ENCODE measurements at regions not wholly inside any gene's neighbourhood (a gene's known extent, or its start where the extent isn't known, plus 50 kb on each side); places are given as distances from the start of the nearest gene placed in this dataset.

GRCh38 chr1:116461723-116462122 is 88.7 kb downstream of the ATP1A1 start:
- POLR2A ChIA-PET, result no interaction called here
- CTCF ChIA-PET, result interaction anchor here (1.2 to 3.2 kb wide), 2 partner anchors 12 to 23 kb away, joined by 3 to 20 read pairs; no protein-coding TSS in a partner anchor
- no peak for TF ChIP-seq CTCF (IDR thresholded peaks at IDR 0.05; ENCODE audit: control extremely low read depth, extremely low read depth, low read depth, missing control alignments)
- DNase-seq (ENCODE audit: extremely low spot score), result no peak

GRCh38 chr1:116462722-116463121 is 89.7 kb downstream of the ATP1A1 start:
- CTCF ChIA-PET, result interaction anchor here (1.2 to 3.2 kb wide), 4 partner anchors 13 to 324 kb away, joined by 3 to 20 read pairs (median 4); no protein-coding TSS in a partner anchor
- no peak for TF ChIP-seq CTCF (IDR thresholded peaks at IDR 0.05; ENCODE audit: control extremely low read depth, extremely low read depth, low read depth, missing control alignments)
- POLR2A ChIA-PET, result no interaction called here
- no peak for DNase-seq (ENCODE audit: extremely low spot score)

GRCh38 chr1:116463730-116464129 is 90.7 kb downstream of the ATP1A1 start:
- ChIA-PET CTCF (interaction anchor here (1.3 to 3.2 kb wide), 4 partner anchors 16 to 325 kb away, joined by 3 to 20 read pairs (median 4); no protein-coding TSS in a partner anchor), POLR2A (no interaction called here)
- no peak for TF ChIP-seq CTCF (IDR thresholded peaks at IDR 0.05; ENCODE audit: control extremely low read depth, extremely low read depth, low read depth, missing control alignments)
- no peak for DNase-seq (ENCODE audit: extremely low spot score)

Measured in GM10248 (cell line).